ENCODE measurements at regions not wholly inside any gene's neighbourhood (a gene's known extent, or its start where the extent isn't known, plus 50 kb on each side); places are given as distances from the start of the nearest gene placed in this dataset.

DNA sequence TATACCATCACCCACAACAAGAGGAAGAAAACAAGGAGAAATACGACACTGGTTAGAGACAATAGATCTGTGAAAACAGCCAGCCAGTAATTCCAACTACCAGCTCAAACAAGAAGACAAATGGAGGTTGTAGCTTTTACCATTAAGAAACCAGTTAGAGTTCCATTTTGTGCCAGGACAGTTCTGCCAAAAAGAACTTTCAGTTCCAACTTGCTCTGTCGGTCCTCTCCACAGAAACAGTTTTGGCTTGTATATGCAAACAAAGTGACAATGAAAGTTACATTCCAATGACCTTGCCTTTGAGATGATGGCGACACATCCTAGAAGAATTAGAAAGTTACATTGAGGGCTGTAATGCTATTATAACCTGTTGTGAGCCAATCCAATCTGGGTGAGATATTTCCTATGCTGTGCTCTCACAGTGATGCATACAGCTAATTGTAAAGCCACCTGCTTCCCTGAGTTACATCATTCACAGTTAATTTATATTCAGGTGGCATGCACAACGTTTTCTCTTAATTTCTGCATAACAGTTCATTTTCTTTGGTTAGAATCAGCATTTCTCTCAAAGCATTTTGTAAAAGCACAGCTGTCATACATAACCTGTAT, 1378.4 kb upstream of the PIK3C3 start:
- DNase-seq (ENCODE audit: low read depth): no peak
- TF ChIP-seq, protein P1, sequence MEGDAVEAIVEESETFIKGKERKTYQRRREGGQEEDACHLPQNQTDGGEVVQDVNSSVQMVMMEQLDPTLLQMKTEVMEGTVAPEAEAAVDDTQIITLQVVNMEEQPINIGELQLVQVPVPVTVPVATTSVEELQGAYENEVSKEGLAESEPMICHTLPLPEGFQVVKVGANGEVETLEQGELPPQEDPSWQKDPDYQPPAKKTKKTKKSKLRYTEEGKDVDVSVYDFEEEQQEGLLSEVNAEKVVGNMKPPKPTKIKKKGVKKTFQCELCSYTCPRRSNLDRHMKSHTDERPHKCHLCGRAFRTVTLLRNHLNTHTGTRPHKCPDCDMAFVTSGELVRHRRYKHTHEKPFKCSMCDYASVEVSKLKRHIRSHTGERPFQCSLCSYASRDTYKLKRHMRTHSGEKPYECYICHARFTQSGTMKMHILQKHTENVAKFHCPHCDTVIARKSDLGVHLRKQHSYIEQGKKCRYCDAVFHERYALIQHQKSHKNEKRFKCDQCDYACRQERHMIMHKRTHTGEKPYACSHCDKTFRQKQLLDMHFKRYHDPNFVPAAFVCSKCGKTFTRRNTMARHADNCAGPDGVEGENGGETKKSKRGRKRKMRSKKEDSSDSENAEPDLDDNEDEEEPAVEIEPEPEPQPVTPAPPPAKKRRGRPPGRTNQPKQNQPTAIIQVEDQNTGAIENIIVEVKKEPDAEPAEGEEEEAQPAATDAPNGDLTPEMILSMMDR (conservative IDR thresholded peaks at IDR 0.05; ENCODE audit: low read depth, low read length): no peak
- no peak overlapping the region for H3K4me3 ChIP-seq (ENCODE audit: low read depth, low read length)

DNA sequence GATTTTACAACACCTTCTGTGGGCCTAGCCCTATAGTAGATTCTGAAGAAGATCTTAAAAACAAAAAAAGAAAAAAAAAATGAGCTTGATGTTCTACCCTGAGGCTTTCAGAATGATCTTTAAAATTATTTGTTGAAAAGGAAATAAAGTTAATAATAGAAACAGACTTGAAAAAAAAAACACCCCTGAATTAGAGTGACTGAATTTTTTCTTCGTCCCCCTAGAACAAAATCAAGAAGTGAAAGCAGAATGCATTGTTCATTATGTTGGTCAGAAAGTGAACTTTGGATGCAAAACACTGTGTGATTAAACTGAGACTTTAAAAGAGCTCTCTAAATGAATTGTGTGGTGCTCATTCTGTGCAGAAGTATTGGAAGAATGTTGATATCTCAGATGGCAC, 1384.4 kb upstream of the PIK3C3 start:
- no peak for DNase-seq (ENCODE audit: low read depth)
- TF ChIP-seq, protein P1 (conservative IDR thresholded peaks at IDR 0.05; ENCODE audit: low read depth, low read length): no peak
- H3K4me3 ChIP-seq (ENCODE audit: low read depth, low read length): no peak overlapping the region

DNA sequence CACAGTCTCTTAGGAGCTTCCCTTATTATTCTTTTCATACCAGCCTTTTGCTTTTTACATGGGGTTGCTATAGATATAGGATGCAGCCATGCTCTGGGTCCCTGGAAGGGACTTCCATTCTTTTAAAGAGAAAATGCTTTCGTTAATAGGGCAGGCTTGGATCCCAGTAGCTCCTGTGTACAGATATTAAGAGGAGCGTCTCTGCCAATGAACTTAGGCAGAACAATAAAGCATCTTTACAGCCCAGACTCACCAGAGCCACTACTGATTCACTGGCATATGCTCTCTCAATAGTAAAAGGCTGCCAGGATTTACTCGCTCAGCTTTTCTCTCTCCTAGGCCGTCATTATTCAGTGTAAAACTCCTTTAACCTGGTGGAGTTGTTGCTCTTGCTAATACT, 1385.4 kb upstream of the PIK3C3 start:
- no peak for DNase-seq (ENCODE audit: low read depth)
- no peak overlapping the region for H3K4me3 ChIP-seq (ENCODE audit: low read depth, low read length)
- TF ChIP-seq, protein P1 (conservative IDR thresholded peaks at IDR 0.05; ENCODE audit: low read depth, low read length): no peak

DNA sequence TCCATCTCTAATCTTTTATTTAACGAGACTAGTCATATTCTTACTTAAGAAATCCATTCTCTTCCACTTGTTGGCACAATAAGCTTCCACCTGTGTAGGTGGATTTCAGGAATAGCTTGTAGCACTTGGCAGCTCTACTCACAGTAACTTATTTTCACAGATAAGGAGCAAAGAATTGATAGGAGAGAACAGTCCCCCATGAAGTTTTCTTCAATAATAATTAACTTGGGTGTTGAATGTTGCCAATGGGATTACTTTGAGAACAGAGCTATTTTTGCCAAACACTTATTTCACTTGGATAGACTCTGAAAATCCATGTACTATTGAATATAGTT, 1388.6 kb upstream of the PIK3C3 start:
- no peak for DNase-seq (ENCODE audit: low read depth)
- TF ChIP-seq, protein P1 (conservative IDR thresholded peaks at IDR 0.05; ENCODE audit: low read depth, low read length): no peak
- no peak overlapping the region for H3K4me3 ChIP-seq (ENCODE audit: low read depth, low read length)

DNA sequence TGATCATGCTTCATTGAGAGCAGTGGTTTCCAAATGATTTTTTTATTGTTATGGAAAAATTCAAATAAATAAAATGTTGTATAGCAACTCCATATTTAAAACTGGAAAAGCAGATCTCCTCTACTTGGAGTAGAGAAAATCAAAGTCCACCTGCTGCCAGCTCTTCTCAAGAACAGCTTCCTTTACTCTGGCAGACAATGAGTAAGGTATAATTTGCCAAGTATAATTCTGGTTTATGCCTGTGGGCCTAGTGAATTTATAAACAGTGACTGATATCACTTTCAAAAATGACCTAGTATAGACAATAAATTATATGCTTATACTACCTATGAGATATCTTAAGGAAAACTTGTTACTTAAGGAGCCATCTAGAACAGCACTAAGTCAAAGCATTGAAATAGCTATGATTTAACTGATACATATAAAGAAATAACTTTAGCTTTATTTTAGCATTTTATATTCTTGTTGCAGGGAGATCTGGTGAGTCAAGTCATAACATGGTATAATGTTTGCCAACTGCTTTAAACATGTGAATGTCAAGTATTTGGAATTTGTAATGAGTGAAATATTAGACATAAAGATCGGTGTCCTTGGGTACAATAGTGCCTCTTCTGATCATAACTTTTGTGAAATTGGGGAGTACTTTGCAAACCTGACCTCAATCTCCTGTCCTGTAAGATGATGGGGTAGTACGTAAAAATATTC, 1389.1 kb upstream of the PIK3C3 start:
- DNase-seq (ENCODE audit: low read depth): no peak
- H3K4me3 ChIP-seq (ENCODE audit: low read depth, low read length): no peak overlapping the region
- TF ChIP-seq, protein P1 (conservative IDR thresholded peaks at IDR 0.05; ENCODE audit: low read depth, low read length): no peak

DNA sequence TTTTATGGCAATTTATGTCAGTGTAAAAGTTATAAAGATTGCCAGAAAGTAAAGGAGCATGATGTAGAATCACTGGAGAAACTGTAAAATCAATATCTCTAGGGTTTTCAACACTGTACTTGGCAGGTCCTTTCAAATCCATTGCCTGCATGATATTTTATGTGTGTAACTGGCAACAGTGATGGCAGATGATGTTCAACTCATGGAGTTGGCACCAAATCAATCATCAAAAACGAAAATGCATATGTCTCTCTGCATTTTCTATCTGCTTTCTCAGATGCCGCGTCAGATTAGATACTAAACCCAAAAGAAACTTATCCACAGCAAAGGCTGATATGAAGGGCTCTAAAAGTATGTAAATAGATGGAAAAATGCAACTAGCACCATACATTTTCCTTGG, 1395.5 kb upstream of the PIK3C3 start:
- TF ChIP-seq, protein P1 (conservative IDR thresholded peaks at IDR 0.05; ENCODE audit: low read depth, low read length): no peak
- H3K4me3 ChIP-seq (ENCODE audit: low read depth, low read length): no peak overlapping the region
- DNase-seq (ENCODE audit: low read depth): no peak
